K562 (cell line): ENCODE measurements at regions not wholly inside any gene's neighbourhood (a gene's known extent, or its start where the extent isn't known, plus 50 kb on each side); places are given as distances from the start of the nearest gene placed in this dataset.

ENCODE experiments used
- CBFA2T2 ChIP-seq: fragments of 450-650 bp; conservative IDR thresholded peaks from 2 replicates; pipeline ENCODE4 v1.6.1; 2017; ENCODE audit warnings: mild to moderate bottlenecking
- HIVEP1 ChIP-seq: fragments of 250-450 bp; sonication (Bioruptor Pico); IDR thresholded peaks from 2 replicates; pipeline ENCODE4 v1.4.0; 2020; ENCODE audit warnings: mild to moderate bottlenecking
- KLF6 ChIP-seq: fragments of 250-450 bp; sonication (Bioruptor Pico); IDR thresholded peaks from 2 replicates; pipeline ENCODE4 v1.4.0; 2020; ENCODE audit warnings: mild to moderate bottlenecking, moderate library complexity, borderline replicate concordance
- MECOM ChIP-seq: fragments of 250-450 bp; sonication (Bioruptor Pico); IDR thresholded peaks from 2 replicates; pipeline ENCODE4 v1.8.0; 2022; ENCODE audit warnings: inconsistent platforms
- SREBF2 ChIP-seq: sonication (generic); formaldehyde crosslinking; IDR thresholded peaks from 2 replicates; pipeline ENCODE4 v1.4.0; 2020; ENCODE audit warnings: mild to moderate bottlenecking, missing genetic modification reagents
- TARDBP ChIP-seq: fragments of 450-650 bp; IDR thresholded peaks from 2 replicates; pipeline ENCODE4 v1.6.1; 2016
- ZNF232 ChIP-seq: sonication (generic); formaldehyde crosslinking; IDR thresholded peaks from 2 replicates; pipeline ENCODE4 v1.8.0; 2022; ENCODE audit warnings: mild to moderate bottlenecking, missing genetic modification reagents
- TF ChIP-seq, protein P1 (sequence below): fragments of 450-650 bp; formaldehyde crosslinking; IDR thresholded peaks from 2 replicates; pipeline ENCODE4 v1.4.0; 2020; ENCODE audit warnings: mild to moderate bottlenecking, moderate library complexity
- TF ChIP-seq, protein P2 (sequence below): sonication (generic); formaldehyde crosslinking; IDR thresholded peaks from 2 replicates; pipeline ENCODE4 v1.8.0; 2022; ENCODE audit warnings: mild to moderate bottlenecking, missing genetic modification reagents
- TF ChIP-seq, protein P3 (sequence below): sonication (generic); formaldehyde crosslinking; IDR thresholded peaks from 2 replicates; pipeline ENCODE4 v1.8.1; 2023; ENCODE audit warnings: mild to moderate bottlenecking, missing genetic modification reagents

DNA sequence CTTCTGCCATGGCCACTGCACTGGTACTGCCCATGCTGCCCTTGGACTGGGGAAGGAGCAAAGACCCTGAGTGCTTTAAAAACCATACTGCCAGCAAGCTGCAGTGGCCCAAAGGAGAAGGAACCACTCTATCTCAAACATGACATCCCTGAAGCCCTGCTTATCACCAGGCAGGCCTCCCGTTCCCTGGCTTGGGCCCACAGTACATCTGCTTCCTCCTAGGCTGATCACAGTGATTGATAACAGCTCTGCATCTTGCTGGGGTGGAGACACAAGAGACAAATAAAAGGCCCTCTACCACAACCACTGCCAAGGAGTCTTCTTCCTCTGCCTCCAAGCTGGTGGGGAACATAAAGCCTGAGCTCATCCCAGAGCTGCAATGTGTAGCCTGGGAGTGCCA is 567.5 kb downstream of the TRHDE start (continued):
- TF ChIP-seq, protein P1, sequence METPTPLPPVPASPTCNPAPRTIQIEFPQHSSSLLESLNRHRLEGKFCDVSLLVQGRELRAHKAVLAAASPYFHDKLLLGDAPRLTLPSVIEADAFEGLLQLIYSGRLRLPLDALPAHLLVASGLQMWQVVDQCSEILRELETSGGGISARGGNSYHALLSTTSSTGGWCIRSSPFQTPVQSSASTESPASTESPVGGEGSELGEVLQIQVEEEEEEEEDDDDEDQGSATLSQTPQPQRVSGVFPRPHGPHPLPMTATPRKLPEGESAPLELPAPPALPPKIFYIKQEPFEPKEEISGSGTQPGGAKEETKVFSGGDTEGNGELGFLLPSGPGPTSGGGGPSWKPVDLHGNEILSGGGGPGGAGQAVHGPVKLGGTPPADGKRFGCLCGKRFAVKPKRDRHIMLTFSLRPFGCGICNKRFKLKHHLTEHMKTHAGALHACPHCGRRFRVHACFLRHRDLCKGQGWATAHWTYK (CRISPR knock-in tag): no peak
- TF ChIP-seq HIVEP1 (CRISPR knock-in tag): no peak
- TF ChIP-seq CBFA2T2: no peak
- TF ChIP-seq MECOM (CRISPR knock-in tag): no peak
- TF ChIP-seq KLF6: no peak
- TF ChIP-seq, protein P2, sequence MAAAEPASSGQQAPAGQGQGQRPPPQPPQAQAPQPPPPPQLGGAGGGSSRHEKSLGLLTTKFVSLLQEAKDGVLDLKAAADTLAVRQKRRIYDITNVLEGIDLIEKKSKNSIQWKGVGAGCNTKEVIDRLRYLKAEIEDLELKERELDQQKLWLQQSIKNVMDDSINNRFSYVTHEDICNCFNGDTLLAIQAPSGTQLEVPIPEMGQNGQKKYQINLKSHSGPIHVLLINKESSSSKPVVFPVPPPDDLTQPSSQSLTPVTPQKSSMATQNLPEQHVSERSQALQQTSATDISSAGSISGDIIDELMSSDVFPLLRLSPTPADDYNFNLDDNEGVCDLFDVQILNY (CRISPR knock-in tag): no peak
- TF ChIP-seq, protein P3, sequence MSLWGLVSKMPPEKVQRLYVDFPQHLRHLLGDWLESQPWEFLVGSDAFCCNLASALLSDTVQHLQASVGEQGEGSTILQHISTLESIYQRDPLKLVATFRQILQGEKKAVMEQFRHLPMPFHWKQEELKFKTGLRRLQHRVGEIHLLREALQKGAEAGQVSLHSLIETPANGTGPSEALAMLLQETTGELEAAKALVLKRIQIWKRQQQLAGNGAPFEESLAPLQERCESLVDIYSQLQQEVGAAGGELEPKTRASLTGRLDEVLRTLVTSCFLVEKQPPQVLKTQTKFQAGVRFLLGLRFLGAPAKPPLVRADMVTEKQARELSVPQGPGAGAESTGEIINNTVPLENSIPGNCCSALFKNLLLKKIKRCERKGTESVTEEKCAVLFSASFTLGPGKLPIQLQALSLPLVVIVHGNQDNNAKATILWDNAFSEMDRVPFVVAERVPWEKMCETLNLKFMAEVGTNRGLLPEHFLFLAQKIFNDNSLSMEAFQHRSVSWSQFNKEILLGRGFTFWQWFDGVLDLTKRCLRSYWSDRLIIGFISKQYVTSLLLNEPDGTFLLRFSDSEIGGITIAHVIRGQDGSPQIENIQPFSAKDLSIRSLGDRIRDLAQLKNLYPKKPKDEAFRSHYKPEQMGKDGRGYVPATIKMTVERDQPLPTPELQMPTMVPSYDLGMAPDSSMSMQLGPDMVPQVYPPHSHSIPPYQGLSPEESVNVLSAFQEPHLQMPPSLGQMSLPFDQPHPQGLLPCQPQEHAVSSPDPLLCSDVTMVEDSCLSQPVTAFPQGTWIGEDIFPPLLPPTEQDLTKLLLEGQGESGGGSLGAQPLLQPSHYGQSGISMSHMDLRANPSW (CRISPR knock-in tag): no peak
- no peak for TF ChIP-seq SREBF2 (CRISPR knock-in tag)
- TF ChIP-seq ZNF232 (CRISPR knock-in tag): no peak
- TF ChIP-seq TARDBP: no peak
- TF ChIP-seq, all 486 proteins: peak for 0
